ENCODE measurements at regions not wholly inside any gene's neighbourhood (a gene's known extent, or its start where the extent isn't known, plus 50 kb on each side); places are given as distances from the start of the nearest gene placed in this dataset.

GRCh38 chr2:238506371-238507068 lies 79.8 kb downstream of the ASB1 start:
- TF ChIP-seq CTCF (IDR thresholded peaks at IDR 0.05): no peak
- no peak for TF ChIP-seq POLR2AphosphoS5 (IDR thresholded peaks at IDR 0.05)
- TF ChIP-seq POLR2A (IDR thresholded peaks at IDR 0.05): no peak
- no peak for TF ChIP-seq EP300 (IDR thresholded peaks at IDR 0.05; ENCODE audit: low read depth)

Data from transverse colon (tissue), 4 donors.